ENCODE measurements at regions not wholly inside any gene's neighbourhood (a gene's known extent, or its start where the extent isn't known, plus 50 kb on each side); places are given as distances from the start of the nearest gene placed in this dataset.

DNA sequence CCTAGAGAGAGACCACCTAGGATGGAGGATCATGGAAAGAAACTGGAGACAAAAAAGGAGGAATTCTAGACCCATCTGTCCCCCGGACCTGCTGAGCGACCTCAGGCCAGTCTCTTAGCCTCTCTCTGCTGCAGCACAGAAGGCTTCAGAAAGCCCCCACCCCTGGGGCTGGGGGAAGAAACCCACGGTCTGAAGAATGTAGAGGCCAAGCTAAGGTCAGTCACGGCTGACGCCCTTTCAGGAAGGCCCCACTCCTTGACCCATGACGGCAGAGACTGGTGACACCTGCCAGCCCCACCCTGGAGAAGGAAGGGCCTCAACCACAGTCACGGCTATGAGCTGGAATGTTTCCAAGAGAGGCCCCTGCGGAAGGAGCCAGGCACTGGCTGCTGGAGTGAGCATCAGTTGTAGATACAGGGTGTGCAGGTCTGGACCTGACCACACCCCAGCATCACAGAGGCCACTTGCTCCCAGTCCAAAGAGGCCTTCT lies 120.5 kb upstream of the BOD1 start:
- no peak overlapping the region for H3K27ac Mint-ChIP-seq (ENCODE audit: low read depth, unreplicated experiment)
- CTCF ChIA-PET: no interaction called here
- TF ChIP-seq, protein P1, sequence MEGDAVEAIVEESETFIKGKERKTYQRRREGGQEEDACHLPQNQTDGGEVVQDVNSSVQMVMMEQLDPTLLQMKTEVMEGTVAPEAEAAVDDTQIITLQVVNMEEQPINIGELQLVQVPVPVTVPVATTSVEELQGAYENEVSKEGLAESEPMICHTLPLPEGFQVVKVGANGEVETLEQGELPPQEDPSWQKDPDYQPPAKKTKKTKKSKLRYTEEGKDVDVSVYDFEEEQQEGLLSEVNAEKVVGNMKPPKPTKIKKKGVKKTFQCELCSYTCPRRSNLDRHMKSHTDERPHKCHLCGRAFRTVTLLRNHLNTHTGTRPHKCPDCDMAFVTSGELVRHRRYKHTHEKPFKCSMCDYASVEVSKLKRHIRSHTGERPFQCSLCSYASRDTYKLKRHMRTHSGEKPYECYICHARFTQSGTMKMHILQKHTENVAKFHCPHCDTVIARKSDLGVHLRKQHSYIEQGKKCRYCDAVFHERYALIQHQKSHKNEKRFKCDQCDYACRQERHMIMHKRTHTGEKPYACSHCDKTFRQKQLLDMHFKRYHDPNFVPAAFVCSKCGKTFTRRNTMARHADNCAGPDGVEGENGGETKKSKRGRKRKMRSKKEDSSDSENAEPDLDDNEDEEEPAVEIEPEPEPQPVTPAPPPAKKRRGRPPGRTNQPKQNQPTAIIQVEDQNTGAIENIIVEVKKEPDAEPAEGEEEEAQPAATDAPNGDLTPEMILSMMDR (IDR thresholded peaks at IDR 0.05; ENCODE audit: unreplicated experiment): no peak
- no TSS peak for BruUV-seq (replicated peaks)
- no peak overlapping the region for H3K4me3 Mint-ChIP-seq (ENCODE audit: unreplicated experiment)
- no peak for DNase-seq (ENCODE audit: unreplicated experiment)
- H3K9me3 Mint-ChIP-seq (ENCODE audit: unreplicated experiment): no peaks in the 10 kb centered on the region
- H3K27me3 Mint-ChIP-seq (ENCODE audit: insufficient read depth, unreplicated experiment): no peaks in the 10 kb centered on the region
- POLR2A ChIA-PET: interaction anchor here (0.7 kb wide), 1 partner anchor 11 kb away, joined by 3 read pairs; no protein-coding TSS in a partner anchor
- no peaks in the 10 kb centered on the region for H3K36me3 Mint-ChIP-seq (ENCODE audit: insufficient read depth, unreplicated experiment)
- H3K4me1 Mint-ChIP-seq (ENCODE audit: insufficient read depth, unreplicated experiment): peaks cover 20% of the 10 kb centered on the region
- intact Hi-C loops (cut with micrococcal nuclease): no loop called here

- peaks cover 20% of the 10 kb centered on the region for H3K4me1 Mint-ChIP-seq (ENCODE audit: insufficient read depth, unreplicated experiment)
- CTCF ChIA-PET: no interaction called here
- H3K36me3 Mint-ChIP-seq (ENCODE audit: insufficient read depth, unreplicated experiment): no peaks in the 10 kb centered on the region
- intact Hi-C loops (cut with micrococcal nuclease): no loop called here
- no peaks in the 10 kb centered on the region for H3K27me3 Mint-ChIP-seq (ENCODE audit: insufficient read depth, unreplicated experiment)
- POLR2A ChIA-PET: interaction anchor here (1.3 kb wide), 1 partner anchor 148 kb away, joined by 3 read pairs; the partner anchor contains the start of gene CPEB4
- no peak overlapping the region for H3K27ac Mint-ChIP-seq (ENCODE audit: low read depth, unreplicated experiment)
- no peaks in the 10 kb centered on the region for H3K9me3 Mint-ChIP-seq (ENCODE audit: unreplicated experiment)
- no peak for DNase-seq (ENCODE audit: unreplicated experiment)
- TF ChIP-seq, protein P1 (IDR thresholded peaks at IDR 0.05; ENCODE audit: unreplicated experiment): no peak
- no TSS peak for BruUV-seq (replicated peaks)
- H3K4me3 Mint-ChIP-seq (ENCODE audit: unreplicated experiment): no peak overlapping the region
These were observed 123.3 kb upstream of the BOD1 start for GRCh38 chr5:173739741-173740140.

DNA sequence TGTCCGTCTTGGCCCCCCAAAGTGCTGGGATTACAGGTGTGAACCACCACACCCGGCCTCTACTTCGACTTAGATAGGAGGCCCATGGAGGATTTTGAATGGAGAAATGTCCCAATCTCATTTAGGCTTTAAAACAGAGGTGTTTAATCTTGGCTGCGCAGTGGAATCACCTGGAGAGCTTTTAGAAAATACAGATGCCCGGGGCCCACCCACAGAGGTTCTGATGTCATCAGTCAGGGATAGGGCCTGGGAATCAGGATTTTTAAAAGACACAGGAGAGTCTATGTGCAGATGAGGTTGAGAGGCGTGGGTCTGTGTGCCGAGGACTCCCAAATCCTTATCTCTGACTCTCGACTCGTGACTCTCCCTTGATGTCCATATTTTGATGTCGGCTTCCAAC lies 124.0 kb upstream of the BOD1 start:
- BruUV-seq (replicated peaks): no TSS peak
- intact Hi-C loops (cut with micrococcal nuclease): no loop called here
- H3K27me3 Mint-ChIP-seq (ENCODE audit: insufficient read depth, unreplicated experiment): no peaks in the 10 kb centered on the region
- DNase-seq (ENCODE audit: unreplicated experiment): no peak
- TF ChIP-seq, protein P1 (IDR thresholded peaks at IDR 0.05; ENCODE audit: unreplicated experiment): no peak
- peaks cover 23% of the 10 kb centered on the region for H3K4me1 Mint-ChIP-seq (ENCODE audit: insufficient read depth, unreplicated experiment)
- H3K4me3 Mint-ChIP-seq (ENCODE audit: unreplicated experiment): no peak overlapping the region
- H3K9me3 Mint-ChIP-seq (ENCODE audit: unreplicated experiment): no peaks in the 10 kb centered on the region
- no peak overlapping the region for H3K27ac Mint-ChIP-seq (ENCODE audit: low read depth, unreplicated experiment)
- CTCF ChIA-PET: no interaction called here
- POLR2A ChIA-PET: no interaction called here
- H3K36me3 Mint-ChIP-seq (ENCODE audit: insufficient read depth, unreplicated experiment): no peaks in the 10 kb centered on the region

GRCh38 chr5:173741087-173741486 lies 124.6 kb upstream of the BOD1 start:
- no peak for DNase-seq (ENCODE audit: unreplicated experiment)
- Mint-ChIP-seq H3K27me3 (ENCODE audit: insufficient read depth, unreplicated experiment) (no peaks in the 10 kb centered on the region), H3K36me3 (ENCODE audit: insufficient read depth, unreplicated experiment) (no peaks in the 10 kb centered on the region), H3K4me1 (ENCODE audit: insufficient read depth, unreplicated experiment) (peaks cover 30% of the 10 kb centered on the region), H3K9me3 (ENCODE audit: unreplicated experiment) (no peaks in the 10 kb centered on the region), H3K27ac (ENCODE audit: low read depth, unreplicated experiment) (no peak overlapping the region), H3K4me3 (ENCODE audit: unreplicated experiment) (no peak overlapping the region)
- no TSS peak for BruUV-seq (replicated peaks)
- ChIA-PET CTCF (no interaction called here), POLR2A (interaction anchor here (0.6 to 1.5 kb wide), 3 partner anchors 15 to 212 kb away, joined by 3 to 4 read pairs (median 3); no protein-coding TSS in a partner anchor)
- intact Hi-C loops (cut with micrococcal nuclease): no loop called here
- TF ChIP-seq, protein P1 (IDR thresholded peaks at IDR 0.05; ENCODE audit: unreplicated experiment): no peak
